MM.1S (cell line): ENCODE measurements at regions not wholly inside any gene's neighbourhood (a gene's known extent, or its start where the extent isn't known, plus 50 kb on each side); places are given as distances from the start of the nearest gene placed in this dataset.

Experiments used
- DNase-seq: peaks from one replicate; pipeline ENCODE4 v3.0.0-alpha.2; 2015
- H2AFZ ChIP-seq: fragments of 300-600 bp; sonication (generic); 2 replicates; pipeline ENCODE4 v1.6.0; 2016; ENCODE audit warnings: antibody characterized with exemption, low read length
- H3F3A ChIP-seq: fragments of 300-600 bp; sonication (generic); 2 replicates; pipeline ENCODE4 v1.6.1; 2016; ENCODE audit warnings: mild to moderate bottlenecking, antibody characterized with exemption, low read length, moderate library complexity, mixed read lengths; ENCODE audit not compliant: insufficient read depth
- H3K27ac ChIP-seq: fragments of 300-600 bp; sonication (generic); 2 replicates; pipeline ENCODE4 v1.5.1; 2016; ENCODE audit warnings: mild to moderate bottlenecking, low read length
- H3K27me3 ChIP-seq: fragments of 300-600 bp; sonication (generic); replicated peaks from 2 replicates; pipeline ENCODE4 v1.6.0; 2016; ENCODE audit warnings: low read length; ENCODE audit not compliant: insufficient read depth
- H3K36me3 ChIP-seq: fragments of 300-600 bp; sonication (generic); replicated peaks from 2 replicates; pipeline ENCODE4 v1.6.1; 2016; ENCODE audit warnings: mild to moderate bottlenecking, low read length, mixed read lengths; ENCODE audit not compliant: insufficient read depth
- H3K4me1 ChIP-seq: fragments of 300-600 bp; sonication (generic); 2 replicates; pipeline ENCODE4 v1.6.1; 2016; ENCODE audit warnings: low read length, mixed read lengths
- H3K4me2 ChIP-seq: fragments of 300-600 bp; sonication (generic); 2 replicates; pipeline ENCODE4 v1.6.0; 2016; ENCODE audit warnings: low read depth, low read length
- H3K4me3 ChIP-seq: fragments of 300-600 bp; sonication (generic); 2 replicates; pipeline ENCODE4 v1.5.1; 2016; ENCODE audit warnings: low read length, mixed read lengths
- H3K79me2 ChIP-seq: fragments of 300-600 bp; sonication (generic); 2 replicates; pipeline ENCODE4 v1.6.1; 2016; ENCODE audit warnings: mixed run types, low read length, mixed read lengths
- H3K9ac ChIP-seq: fragments of 300-600 bp; sonication (generic); 2 replicates; pipeline ENCODE4 v1.6.1; 2016; ENCODE audit warnings: low read length, mixed read lengths
- H3K9me2 ChIP-seq: fragments of 300-600 bp; sonication (generic); replicated peaks from 2 replicates; pipeline ENCODE4 v1.6.1; 2016; ENCODE audit warnings: mild to moderate bottlenecking, low read length, mixed read lengths; ENCODE audit not compliant: insufficient read depth
- H3K9me3 ChIP-seq: fragments of 300-600 bp; sonication (generic); replicated peaks from 2 replicates; pipeline ENCODE4 v1.6.1; 2016; ENCODE audit warnings: mild to moderate bottlenecking, low read length, mixed read lengths; ENCODE audit not compliant: insufficient read depth
- H4K20me1 ChIP-seq: fragments of 300-600 bp; sonication (generic); 2 replicates; pipeline ENCODE4 v1.6.1; 2016; ENCODE audit warnings: mild to moderate bottlenecking, low read length, moderate library complexity, mixed read lengths; ENCODE audit not compliant: insufficient read depth
- EZH2 ChIP-seq: fragments of 300-600 bp; sonication (generic); optimal IDR thresholded peaks from 2 replicates; pipeline ENCODE3; 2017; ENCODE audit warnings: low read depth, mild to moderate bottlenecking, antibody characterized with exemption, low read length, mixed read lengths
- EZH2phosphoT487 ChIP-seq: fragments of 300-600 bp; sonication (generic); IDR thresholded peaks from 2 replicates; pipeline ENCODE4 v1.6.1; 2018; ENCODE audit warnings: antibody characterized with exemption, low read length
- TF ChIP-seq, protein P1 (sequence below): fragments of 300-600 bp; sonication (generic); IDR thresholded peaks from 2 replicates; pipeline ENCODE4 v1.5.1; 2016; ENCODE audit warnings: antibody characterized with exemption, low read length, mixed read lengths

- Histone ChIP-seq H4K20me1 (no peaks in the 10 kb centered on the region), H3K9me3 (no peaks in the 10 kb centered on the region), H3F3A (no peaks in the 10 kb centered on the region), H3K4me1 (no peaks in the 10 kb centered on the region), H3K27ac (no peak overlapping the region), H3K9me2 (no peaks in the 10 kb centered on the region), H3K9ac (no peak overlapping the region), H3K4me2 (no peak overlapping the region), H3K27me3 (no peaks in the 10 kb centered on the region), H3K36me3 (no peaks in the 10 kb centered on the region), H2AFZ (no peak overlapping the region), H3K4me3 (no peak overlapping the region), H3K79me2 (no peaks in the 10 kb centered on the region)
- TF ChIP-seq EZH2 (no peak), EZH2phosphoT487 (no peak)
- TF ChIP-seq, protein P1, sequence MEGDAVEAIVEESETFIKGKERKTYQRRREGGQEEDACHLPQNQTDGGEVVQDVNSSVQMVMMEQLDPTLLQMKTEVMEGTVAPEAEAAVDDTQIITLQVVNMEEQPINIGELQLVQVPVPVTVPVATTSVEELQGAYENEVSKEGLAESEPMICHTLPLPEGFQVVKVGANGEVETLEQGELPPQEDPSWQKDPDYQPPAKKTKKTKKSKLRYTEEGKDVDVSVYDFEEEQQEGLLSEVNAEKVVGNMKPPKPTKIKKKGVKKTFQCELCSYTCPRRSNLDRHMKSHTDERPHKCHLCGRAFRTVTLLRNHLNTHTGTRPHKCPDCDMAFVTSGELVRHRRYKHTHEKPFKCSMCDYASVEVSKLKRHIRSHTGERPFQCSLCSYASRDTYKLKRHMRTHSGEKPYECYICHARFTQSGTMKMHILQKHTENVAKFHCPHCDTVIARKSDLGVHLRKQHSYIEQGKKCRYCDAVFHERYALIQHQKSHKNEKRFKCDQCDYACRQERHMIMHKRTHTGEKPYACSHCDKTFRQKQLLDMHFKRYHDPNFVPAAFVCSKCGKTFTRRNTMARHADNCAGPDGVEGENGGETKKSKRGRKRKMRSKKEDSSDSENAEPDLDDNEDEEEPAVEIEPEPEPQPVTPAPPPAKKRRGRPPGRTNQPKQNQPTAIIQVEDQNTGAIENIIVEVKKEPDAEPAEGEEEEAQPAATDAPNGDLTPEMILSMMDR: no peak
- no peak for DNase-seq
Measured at GRCh38 chr6:106764353-106764980, 135.1 kb downstream of the QRSL1 start.

GRCh38 chr6:106763361-106763760, 134.0 kb downstream of the QRSL1 start:
- no peaks in the 10 kb centered on the region for H3K79me2 ChIP-seq
- no peak for DNase-seq

GRCh38 chr6:106761160-106761559, 131.8 kb downstream of the QRSL1 start:
- DNase-seq: no peak
- Histone ChIP-seq H3K27ac (no peak overlapping the region), H3F3A (no peaks in the 10 kb centered on the region), H3K4me2 (no peak overlapping the region), H3K9ac (no peak overlapping the region), H4K20me1 (no peaks in the 10 kb centered on the region), H3K36me3 (no peaks in the 10 kb centered on the region), H2AFZ (no peak overlapping the region), H3K9me2 (no peaks in the 10 kb centered on the region), H3K27me3 (no peaks in the 10 kb centered on the region), H3K4me3 (no peak overlapping the region), H3K9me3 (no peaks in the 10 kb centered on the region), H3K79me2 (no peaks in the 10 kb centered on the region), H3K4me1 (no peaks in the 10 kb centered on the region)
- TF ChIP-seq, protein P1: no peak
- TF ChIP-seq EZH2 (no peak), EZH2phosphoT487 (no peak)

More at GRCh38 chr6:106763361-106763760, 134.0 kb downstream of the QRSL1 start:
- Histone ChIP-seq H3F3A (no peaks in the 10 kb centered on the region), H3K27me3 (no peaks in the 10 kb centered on the region), H2AFZ (no peak overlapping the region), H3K9me2 (no peaks in the 10 kb centered on the region), H3K4me1 (no peaks in the 10 kb centered on the region), H4K20me1 (no peaks in the 10 kb centered on the region), H3K9ac (no peak overlapping the region), H3K36me3 (no peaks in the 10 kb centered on the region), H3K4me2 (no peak overlapping the region), H3K9me3 (no peaks in the 10 kb centered on the region), H3K27ac (no peak overlapping the region), H3K4me3 (no peak overlapping the region)
- TF ChIP-seq EZH2 (no peak), EZH2phosphoT487 (no peak)
- TF ChIP-seq, protein P1: no peak
